ENCODE measurements at regions not wholly inside any gene's neighbourhood (a gene's known extent, or its start where the extent isn't known, plus 50 kb on each side); places are given as distances from the start of the nearest gene placed in this dataset.

DNA sequence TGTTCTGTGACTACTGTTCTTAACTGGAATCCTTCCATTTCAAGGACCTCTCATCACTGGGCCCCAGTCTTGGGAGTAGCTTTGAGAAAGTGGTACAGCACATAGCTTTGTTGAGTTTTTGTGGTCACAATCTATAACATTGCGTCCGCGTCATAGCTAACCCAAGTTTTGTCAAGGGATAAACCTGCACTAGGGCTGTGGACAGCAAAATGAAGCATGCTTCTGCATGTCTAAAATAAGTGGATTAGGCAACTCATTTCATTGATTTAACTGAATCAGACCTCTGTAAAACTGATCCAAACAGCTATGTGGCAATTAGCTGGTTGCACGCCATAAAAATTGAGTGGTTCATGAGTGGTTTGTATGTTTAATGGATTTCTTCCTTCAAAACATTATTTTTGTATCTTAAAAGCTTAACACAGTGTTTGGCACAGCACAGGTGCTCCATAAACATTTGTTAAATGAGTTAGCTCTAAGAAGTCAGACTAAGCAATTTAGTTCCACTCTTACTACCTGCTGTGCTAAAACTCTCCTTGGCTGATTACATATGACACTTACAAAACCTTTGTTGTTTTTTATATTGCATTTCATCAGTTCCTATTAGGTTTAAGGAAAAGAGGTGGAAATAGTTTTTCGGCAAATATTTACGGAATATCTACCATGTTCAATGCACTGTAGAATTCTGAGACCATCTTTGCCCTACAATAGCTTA, 160.3 kb upstream of the ATXN1 start:
- no peak for TF ChIP-seq POLR2A (IDR thresholded peaks at IDR 0.05; ENCODE audit: low read length)
- TF ChIP-seq GATA1 (IDR thresholded peaks at IDR 0.05; ENCODE audit: low read depth, low read length): no peak

Measured in erythroblast (primary cell).